HL-60 (cell line): ENCODE measurements at regions not wholly inside any gene's neighbourhood (a gene's known extent, or its start where the extent isn't known, plus 50 kb on each side); places are given as distances from the start of the nearest gene placed in this dataset.

Experiments used
- DNase-seq, 2 experiments: peaks; one replicate each; pipeline ENCODE4 v3.0.0-alpha.2; 2010 to 2020; ENCODE audit warnings: low read depth in 1 of 2, low spot score in 1 of 2
- H3K27ac ChIP-seq: fragments of 250-450 bp; sonication (Bioruptor Pico); replicated peaks from 2 replicates; pipeline ENCODE4 v1.5.1; 2020; ENCODE audit warnings: mild to moderate bottlenecking, moderate library complexity
- H3K27me3 ChIP-seq: fragments of 250-450 bp; sonication (Bioruptor Pico); 2 replicates; pipeline ENCODE4 v1.5.1; 2021; ENCODE audit warnings: mild to moderate bottlenecking, moderate library complexity; ENCODE audit not compliant: insufficient read depth, poor library complexity, severe bottlenecking
- H3K4me3 ChIP-seq: replicated peaks from 2 replicates; pipeline ENCODE4 v1.5.1; 2011; ENCODE audit warnings: mild to moderate bottlenecking, control low read depth, low read length; ENCODE audit not compliant: insufficient read depth
- CTCF ChIP-seq: IDR thresholded peaks from one replicate; pipeline ENCODE4 v1.5.1; 2011; ENCODE audit warnings: low read length, control low read depth, inconsistent platforms; ENCODE audit not compliant: insufficient read depth
- GABPA ChIP-seq: IDR thresholded peaks from 2 replicates; pipeline ENCODE4 v1.6.1; 2012; ENCODE audit warnings: low read depth
- POLR2AphosphoS5 ChIP-seq: IDR thresholded peaks from 2 replicates; pipeline ENCODE4 v1.6.1; 2012; ENCODE audit warnings: low read depth
- REST ChIP-seq: IDR thresholded peaks from 2 replicates; pipeline ENCODE4 v1.6.1; 2012; ENCODE audit warnings: low read depth; ENCODE audit not compliant: insufficient replicate concordance
- SPI1 ChIP-seq: IDR thresholded peaks from 2 replicates; pipeline ENCODE4 v1.6.1; 2012; ENCODE audit warnings: low read depth, mild to moderate bottlenecking, borderline replicate concordance

GRCh38 chr12:63212316-63212715 lies 61.3 kb upstream of the AVPR1A start:
- Histone ChIP-seq H3K4me3 (no peak overlapping the region), H3K27me3 (no peaks in the 10 kb centered on the region), H3K27ac (no peak overlapping the region)
- DNase-seq, result no peak
- TF ChIP-seq CTCF (no peak), POLR2AphosphoS5 (no peak), REST (no peak)

- no peak for DNase-seq
- no peak overlapping the region for H3K27ac ChIP-seq
- TF ChIP-seq POLR2AphosphoS5 (no peak), REST (no peak), GABPA (no peak), CTCF (no peak), SPI1 (no peak)
These were observed 58.0 kb upstream of the AVPR1A start for GRCh38 chr12:63208956-63209355.

GRCh38 chr12:63206909-63207308 lies 55.9 kb upstream of the AVPR1A start:
- TF ChIP-seq GABPA (no peak), REST (no peak), SPI1 (no peak), CTCF (no peak), POLR2AphosphoS5 (no peak)
- H3K4me3 ChIP-seq, result no peak overlapping the region
- no peak overlapping the region for H3K27ac ChIP-seq
- no peak for DNase-seq
- H3K27me3 ChIP-seq, result no peaks in the 10 kb centered on the region

More at GRCh38 chr12:63208956-63209355, 58.0 kb upstream of the AVPR1A start:
- H3K4me3 ChIP-seq, result no peak overlapping the region
- H3K27me3 ChIP-seq, result no peaks in the 10 kb centered on the region
